ENCODE measurements at regions not wholly inside any gene's neighbourhood (a gene's known extent, or its start where the extent isn't known, plus 50 kb on each side); places are given as distances from the start of the nearest gene placed in this dataset.

DNA sequence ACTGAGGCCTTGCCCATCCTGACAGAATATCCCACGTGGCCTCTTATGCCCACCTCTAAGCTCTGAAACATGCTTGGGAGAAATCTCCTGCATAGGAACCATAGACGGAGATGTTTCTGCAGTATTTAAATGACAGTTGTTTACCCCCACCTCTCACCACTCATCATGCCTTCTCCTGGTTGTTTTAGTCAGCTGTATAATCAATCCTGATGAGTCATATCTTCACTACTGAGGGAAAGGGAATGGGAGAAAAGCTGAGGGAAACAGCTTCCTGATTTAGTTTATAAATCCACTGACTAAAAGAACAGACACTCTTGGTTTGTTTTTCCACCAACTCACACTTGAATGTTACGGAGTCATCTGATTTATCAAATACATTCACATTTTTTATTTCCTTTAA is 113.2 kb upstream of the TENT5A start:
- H3K14ac ChIP-seq (ENCODE audit: insufficient read depth, low read length): no peak overlapping the region
- no peak overlapping the region for H4K5ac ChIP-seq (ENCODE audit: insufficient read length, low read depth, low read length)
- H2BK20ac ChIP-seq (ENCODE audit: low read depth, low read length, poor library complexity, severe bottlenecking): no peak overlapping the region
- H3K56ac ChIP-seq (ENCODE audit: insufficient read length, low read depth, low read length): no peak overlapping the region
- H2BK15ac ChIP-seq (ENCODE audit: low read depth, low read length): no peak overlapping the region
- no peaks in the 10 kb centered on the region for H4K20me1 ChIP-seq (ENCODE audit: control insufficient read depth, insufficient read depth, insufficient read length)
- H2AK5ac ChIP-seq (ENCODE audit: insufficient read length, low read length): no peak overlapping the region
- Mint-ChIP-seq H3K4me1 (peaks cover 7% of the 10 kb centered on the region in 2 experiments), H3K27ac (no peak overlapping the region), H3K36me3 (ENCODE audit: insufficient read depth in 1 of 3, low read depth in 3 of 3) (peaks cover 0 to 2% (median 0%) of the 10 kb centered on the region in 3 experiments; a peak in 4 of 7 replicates), H3K9me3 (no peaks in the 10 kb centered on the region), H3K27me3 (ENCODE audit: low read depth) (no peaks in the 10 kb centered on the region), H3K4me3 (no peak overlapping the region)
- H2BK5ac ChIP-seq (ENCODE audit: insufficient read length, low read length): no peak overlapping the region
- no peaks in the 10 kb centered on the region for H3K23me2 ChIP-seq (ENCODE audit: insufficient read length, low read depth, low read length, poor library complexity, severe bottlenecking)
- H4K8ac ChIP-seq (replicated peaks; ENCODE audit: insufficient read length, low read depth, low read length): no peak overlapping the region
- no peak overlapping the region for H3K4me2 ChIP-seq (ENCODE audit: insufficient read depth, insufficient read length, low read length)
- no peak overlapping the region for H3K18ac ChIP-seq (ENCODE audit: insufficient read length, low read depth, low read length)
- no peak overlapping the region for H3K27ac ChIP-seq (ENCODE audit: insufficient read length, low read depth, low read length)
- H3T11ph ChIP-seq (ENCODE audit: low read length): no peak overlapping the region
- DNase-seq: no peak
- no peaks in the 10 kb centered on the region for H3K79me1 ChIP-seq (ENCODE audit: insufficient read depth, low read depth, low read length, poor library complexity, severe bottlenecking)
- H2BK12ac ChIP-seq (ENCODE audit: insufficient read length, low read depth, low read length): no peak overlapping the region
- no peak overlapping the region for H2BK120ac ChIP-seq (ENCODE audit: low read depth, low read length, poor library complexity, severe bottlenecking)
- no peak overlapping the region for H3K23ac ChIP-seq (ENCODE audit: insufficient read length, low read depth, low read length)
- H2AFZ ChIP-seq (ENCODE audit: low read length): no peak overlapping the region
- H3K4me1 ChIP-seq (ENCODE audit: insufficient read depth, low read length): 0 out of 2 replicates have a peak, but pooled peaks cover 2% of the 10 kb centered on the region
- no peak overlapping the region for H3K4ac ChIP-seq (ENCODE audit: low read depth, low read length)
- TF ChIP-seq, protein P1, sequence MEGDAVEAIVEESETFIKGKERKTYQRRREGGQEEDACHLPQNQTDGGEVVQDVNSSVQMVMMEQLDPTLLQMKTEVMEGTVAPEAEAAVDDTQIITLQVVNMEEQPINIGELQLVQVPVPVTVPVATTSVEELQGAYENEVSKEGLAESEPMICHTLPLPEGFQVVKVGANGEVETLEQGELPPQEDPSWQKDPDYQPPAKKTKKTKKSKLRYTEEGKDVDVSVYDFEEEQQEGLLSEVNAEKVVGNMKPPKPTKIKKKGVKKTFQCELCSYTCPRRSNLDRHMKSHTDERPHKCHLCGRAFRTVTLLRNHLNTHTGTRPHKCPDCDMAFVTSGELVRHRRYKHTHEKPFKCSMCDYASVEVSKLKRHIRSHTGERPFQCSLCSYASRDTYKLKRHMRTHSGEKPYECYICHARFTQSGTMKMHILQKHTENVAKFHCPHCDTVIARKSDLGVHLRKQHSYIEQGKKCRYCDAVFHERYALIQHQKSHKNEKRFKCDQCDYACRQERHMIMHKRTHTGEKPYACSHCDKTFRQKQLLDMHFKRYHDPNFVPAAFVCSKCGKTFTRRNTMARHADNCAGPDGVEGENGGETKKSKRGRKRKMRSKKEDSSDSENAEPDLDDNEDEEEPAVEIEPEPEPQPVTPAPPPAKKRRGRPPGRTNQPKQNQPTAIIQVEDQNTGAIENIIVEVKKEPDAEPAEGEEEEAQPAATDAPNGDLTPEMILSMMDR (conservative IDR thresholded peaks at IDR 0.05): no peak
- H3K9ac ChIP-seq (ENCODE audit: extremely low read depth, insufficient read length, low read length): no peak overlapping the region
- WGBS (ENCODE audit: extremely low coverage, insufficient read length, low lambda C conversion rate): no CpG with 5 or more reads among the region's 3 CpGs
- no peaks in the 10 kb centered on the region for H3K27me3 ChIP-seq (ENCODE audit: insufficient read depth, low read length)
- no peak overlapping the region for H4K91ac ChIP-seq (ENCODE audit: insufficient read length, low read depth, low read length)
- no peaks in the 10 kb centered on the region for H3K9me3 ChIP-seq (ENCODE audit: control insufficient read depth, low read depth, low read length)
- no peaks in the 10 kb centered on the region for H3K79me2 ChIP-seq (ENCODE audit: insufficient read depth, low read length)

Measured in H9 (cell line).